CD4-positive, alpha-beta T cell (primary cell): ENCODE measurements at regions not wholly inside any gene's neighbourhood (a gene's known extent, or its start where the extent isn't known, plus 50 kb on each side); places are given as distances from the start of the nearest gene placed in this dataset.

Source experiments
- ATAC-seq: fragments of 200-7000 bp; cut with Tn5 transposase; one replicate; pipeline ENCODE4 v1.10.0; 2022; ENCODE audit warnings: mild to moderate bottlenecking; ENCODE audit not compliant: poor library complexity
- CTCF ChIA-PET: fragments of 350-600 bp; sonication (Branson Sonifier 250); formaldehyde crosslinking; loops from one replicate; lab custom pipeline; 2021; ENCODE audit warnings: antibody characterized with exemption, inconsistent platforms; lab: Charles Lee
- POLR2A ChIA-PET: fragments of 350-600 bp; sonication (Branson Sonifier 250); formaldehyde crosslinking; loops from one replicate; lab custom pipeline; 2021; ENCODE audit warnings: antibody characterized with exemption, inconsistent platforms; lab: Charles Lee
- DNase-seq, 14 experiments: peaks; one replicate each; pipeline ENCODE4 v3.0.0-alpha.2; 2013 to 2020; ENCODE audit warnings: mixed read lengths in 2 of 14
- H3K27ac ChIP-seq, 2 donors: one replicate each; pipeline versions ENCODE4 v1.5.1 to v1.7.0; 2013; ENCODE audit warnings: low read length in 2 of 2, low read depth in 1 of 2, mild to moderate bottlenecking in 1 of 2
- H3K27me3 ChIP-seq, 2 experiments: 1 replicate in 1 of 2; 2 replicates in 1 of 2; pipeline versions ENCODE4 v1.6.1 to v1.7.0; 2013; ENCODE audit warnings: low read length in 2 of 2, control low read depth in 1 of 2, mild to moderate bottlenecking in 1 of 2, moderate library complexity in 1 of 2; ENCODE audit not compliant: insufficient read depth in 2 of 2, control insufficient read depth in 1 of 2
- H3K36me3 ChIP-seq: one replicate; pipeline ENCODE4 v1.6.1; 2013; ENCODE audit warnings: low read length, control low read depth; ENCODE audit not compliant: insufficient read depth
- H3K4me1 ChIP-seq: one replicate; pipeline ENCODE4 v1.6.1; 2013; ENCODE audit warnings: low read length, control low read depth; ENCODE audit not compliant: insufficient read depth
- H3K4me3 ChIP-seq: one replicate; pipeline ENCODE4 v1.5.1; 2013; ENCODE audit warnings: mild to moderate bottlenecking, low read length, moderate library complexity
- H3K9me3 ChIP-seq, 2 experiments: 1 replicate in 1 of 2; 2 replicates in 1 of 2; pipeline versions ENCODE4 v1.6.1 to v1.7.0; 2013; ENCODE audit warnings: low read length in 2 of 2, mild to moderate bottlenecking in 2 of 2, control low read depth in 1 of 2, moderate library complexity in 1 of 2; ENCODE audit not compliant: control insufficient read depth in 1 of 2, insufficient read depth in 1 of 2
- H3K27ac Mint-ChIP-seq: one replicate; pipeline ENCODE4 v1.8.0; 2020; ENCODE audit warnings: mixed read lengths
- H3K27me3 Mint-ChIP-seq: one replicate; pipeline ENCODE4 v1.8.0; 2021; ENCODE audit warnings: mixed read lengths
- H3K36me3 Mint-ChIP-seq: one replicate; pipeline ENCODE4 v1.8.0; 2021; ENCODE audit warnings: low read depth, mixed read lengths
- H3K4me1 Mint-ChIP-seq: one replicate; pipeline ENCODE4 v1.8.0; 2021; ENCODE audit warnings: low read depth, mixed read lengths
- H3K4me3 Mint-ChIP-seq: one replicate; pipeline ENCODE4 v1.8.0; 2020; ENCODE audit warnings: mild to moderate bottlenecking, mixed read lengths
- H3K9me3 Mint-ChIP-seq: one replicate; pipeline ENCODE4 v1.8.0; 2020; ENCODE audit warnings: mixed read lengths
- CTCF ChIP-seq: fragments of 200-600 bp; IDR thresholded peaks from one replicate; pipeline ENCODE4 v1.8.0; 2022; ENCODE audit warnings: antibody characterized with exemption, mild to moderate bottlenecking
- intact Hi-C, 2 experiments: fragments of 100-400 bp; cut with DNase I in 1 of 2; cut with micrococcal nuclease in 1 of 2; formaldehyde crosslinking; loops; one replicate each; pipeline versions ENCODE4 v1.15.1 to v1.9.0; 2023 to 2025; cut with DNase I, micrococcal nuclease

DNA sequence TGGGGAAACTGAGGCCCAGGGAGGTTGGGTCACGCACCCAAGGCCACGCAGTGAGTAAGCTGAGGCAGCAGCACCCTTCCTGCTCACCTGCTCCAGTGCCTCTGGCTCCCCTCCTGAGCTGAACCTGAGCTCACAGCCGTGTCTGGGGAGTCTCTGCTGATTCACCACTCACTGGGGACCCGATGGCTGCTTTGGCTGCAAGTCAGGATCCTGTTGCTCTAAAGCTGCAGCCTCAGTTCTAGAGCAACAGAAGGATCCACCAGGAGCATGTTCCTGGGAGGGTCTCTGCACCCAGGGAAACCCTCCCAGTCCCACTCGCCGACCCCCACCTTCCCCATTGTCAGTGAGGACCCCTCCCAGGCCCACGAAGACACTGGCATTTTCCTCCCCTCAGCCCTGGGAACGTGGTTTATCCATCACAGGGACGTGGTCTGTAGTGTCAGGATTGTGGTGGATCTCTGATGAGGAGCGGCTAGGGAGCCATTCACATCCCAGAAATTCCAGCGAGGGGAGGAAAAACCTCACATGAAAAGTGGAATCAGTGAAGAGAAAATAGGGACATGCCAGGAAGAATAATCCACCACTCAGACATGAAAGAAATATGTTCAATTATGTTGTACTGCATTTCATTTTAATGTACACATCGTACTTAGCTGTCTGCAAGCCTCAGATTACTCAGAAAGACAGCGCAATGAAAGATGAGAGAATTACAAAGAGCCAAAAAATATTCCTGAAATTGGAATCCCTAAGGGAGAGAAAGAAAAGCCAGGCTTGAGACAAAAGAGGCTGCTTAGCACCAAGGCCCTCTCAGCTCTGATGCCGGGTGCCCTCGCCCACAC is 447.2 kb downstream of the MATN1 start:
- ATAC-seq (no peak), DNase-seq (no peak)
- H3K4me3 Mint-ChIP-seq: no peak overlapping the region
- H3K36me3 Mint-ChIP-seq: no peaks in the 10 kb centered on the region
- intact Hi-C loops: no loop called here
- CTCF ChIA-PET: no interaction called here
- POLR2A ChIA-PET: no interaction called here
- TF ChIP-seq CTCF: no peak
- H3K27me3 ChIP-seq: no peaks in the 10 kb centered on the region
- H3K9me3 Mint-ChIP-seq: no peaks in the 10 kb centered on the region
- peaks cover 28% of the 10 kb centered on the region for H3K27me3 Mint-ChIP-seq
- H3K27ac ChIP-seq: no peak overlapping the region
- H3K4me1 Mint-ChIP-seq: no peaks in the 10 kb centered on the region
- no peaks in the 10 kb centered on the region for H3K4me1 ChIP-seq
- H3K9me3 ChIP-seq: peaks cover 0 to 20% of the 10 kb centered on the region in 2 experiments
- no peak overlapping the region for H3K27ac Mint-ChIP-seq
- no peak overlapping the region for H3K4me3 ChIP-seq
- H3K36me3 ChIP-seq: no peaks in the 10 kb centered on the region

DNA sequence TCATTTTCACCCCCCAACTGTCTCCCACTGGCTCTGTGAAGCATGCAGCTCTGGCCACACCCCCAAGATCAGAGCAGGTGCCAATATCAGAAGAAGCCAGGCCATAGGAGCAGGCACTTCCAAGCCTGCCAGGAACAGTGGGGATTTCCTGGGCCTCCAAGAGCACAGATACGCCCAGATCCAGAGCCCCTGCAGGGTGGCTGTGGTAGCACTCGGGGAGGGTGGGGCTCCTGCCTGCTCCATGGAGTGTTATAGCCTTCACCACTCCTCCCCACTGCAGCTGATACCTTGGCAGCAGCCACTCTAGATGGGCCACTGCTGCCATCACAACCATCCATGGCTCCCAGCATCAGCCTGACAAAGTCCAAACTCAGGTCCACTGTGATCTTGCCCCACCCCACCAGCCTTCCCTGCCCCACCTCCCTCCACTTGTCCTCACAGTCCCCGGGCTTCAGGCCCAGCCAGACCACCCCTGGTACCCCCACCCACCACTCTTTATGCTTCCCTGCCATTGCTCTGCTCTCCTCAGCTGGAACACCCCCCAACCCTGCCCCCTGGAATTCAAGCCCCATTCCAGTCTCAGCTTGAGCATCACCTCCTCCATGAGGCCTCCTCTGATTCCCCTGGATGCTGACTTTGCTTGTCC is 448.3 kb downstream of the MATN1 start:
- DNase-seq (no peak), ATAC-seq (no peak)
- POLR2A ChIA-PET: no interaction called here
- Histone ChIP-seq H3K4me3 (no peak overlapping the region), H3K27ac (no peak overlapping the region), H3K36me3 (no peaks in the 10 kb centered on the region), H3K4me1 (no peaks in the 10 kb centered on the region), H3K9me3 (peaks cover 0 to 20% of the 10 kb centered on the region in 2 experiments), H3K27me3 (no peaks in the 10 kb centered on the region)
- intact Hi-C loops: no loop called here
- H3K4me1 Mint-ChIP-seq: no peaks in the 10 kb centered on the region
- CTCF ChIA-PET: no interaction called here
- no peak overlapping the region for H3K27ac Mint-ChIP-seq
- no peaks in the 10 kb centered on the region for H3K36me3 Mint-ChIP-seq
- H3K9me3 Mint-ChIP-seq: no peaks in the 10 kb centered on the region
- TF ChIP-seq CTCF: no peak
- peaks cover 28% of the 10 kb centered on the region for H3K27me3 Mint-ChIP-seq
- no peak overlapping the region for H3K4me3 Mint-ChIP-seq

DNA sequence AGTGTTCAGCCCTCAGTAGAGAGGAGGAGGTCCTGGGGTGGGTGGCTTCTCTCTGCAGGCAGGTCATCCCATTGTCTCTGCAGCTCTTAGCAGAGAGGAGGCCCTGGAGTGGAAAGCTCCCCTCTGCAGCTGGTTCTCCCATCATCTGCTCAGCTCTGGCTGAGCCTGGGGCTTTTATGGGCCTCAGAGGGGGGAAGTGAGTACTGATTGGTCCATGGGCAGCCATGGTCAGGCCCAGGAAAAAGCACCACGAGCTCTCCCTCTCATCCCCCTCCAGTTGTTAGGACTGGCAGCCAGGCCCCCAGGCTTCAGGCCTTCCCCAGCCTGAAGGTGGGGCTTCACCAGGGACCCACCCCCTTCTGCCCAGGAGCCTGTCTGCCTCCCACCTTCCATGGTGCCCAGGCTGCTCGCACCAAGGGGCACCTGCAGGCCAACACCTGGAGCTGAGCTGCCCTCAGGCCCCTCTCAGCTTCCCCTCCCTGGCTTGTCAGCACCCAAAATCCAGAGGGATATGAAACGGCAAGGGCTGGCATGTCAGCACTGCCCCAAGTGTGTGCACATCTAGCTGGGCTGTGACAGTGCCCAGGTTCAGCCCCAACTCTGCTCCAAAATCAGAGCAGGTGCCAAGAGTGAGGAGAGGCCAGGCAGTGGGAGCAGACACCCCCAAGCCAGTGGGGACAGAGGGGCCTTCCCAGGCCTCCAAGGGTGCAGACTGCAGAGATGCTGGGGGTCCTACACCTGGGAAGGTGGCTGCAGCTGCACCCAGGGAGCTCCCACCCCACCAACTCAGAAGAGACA is 449.0 kb downstream of the MATN1 start:
- Histone ChIP-seq H3K36me3 (no peaks in the 10 kb centered on the region), H3K4me3 (no peak overlapping the region), H3K27ac (no peak overlapping the region), H3K4me1 (no peaks in the 10 kb centered on the region), H3K9me3 (peaks cover 0 to 20% of the 10 kb centered on the region in 2 experiments), H3K27me3 (no peaks in the 10 kb centered on the region)
- Mint-ChIP-seq H3K36me3 (no peaks in the 10 kb centered on the region), H3K9me3 (no peaks in the 10 kb centered on the region), H3K27me3 (peaks cover 28% of the 10 kb centered on the region), H3K4me1 (no peaks in the 10 kb centered on the region), H3K4me3 (no peak overlapping the region), H3K27ac (no peak overlapping the region)
- ChIA-PET POLR2A (no interaction called here), CTCF (no interaction called here)
- intact Hi-C loops: no loop called here
- DNase-seq (no peak), ATAC-seq (no peak)
- TF ChIP-seq CTCF: no peak
